OCI-LY7 (cell line): ENCODE measurements at regions not wholly inside any gene's neighbourhood (a gene's known extent, or its start where the extent isn't known, plus 50 kb on each side); places are given as distances from the start of the nearest gene placed in this dataset.

Experiments
- EZH2phosphoT487 ChIP-seq: fragments of 200-600 bp; sonication (generic); IDR thresholded peaks from 2 replicates; pipeline ENCODE4 v1.6.1; 2018; ENCODE audit warnings: low read depth, borderline replicate concordance, mild to moderate bottlenecking, mixed run types, antibody characterized with exemption, low read length, moderate library complexity, mixed read lengths
- TF ChIP-seq, protein P1 (sequence below): fragments of 200-600 bp; sonication (generic); conservative IDR thresholded peaks from 2 replicates; pipeline ENCODE4 v1.5.1; 2014; ENCODE audit warnings: mild to moderate bottlenecking, antibody characterized with exemption, low read length, moderate library complexity, mixed read lengths

DNA sequence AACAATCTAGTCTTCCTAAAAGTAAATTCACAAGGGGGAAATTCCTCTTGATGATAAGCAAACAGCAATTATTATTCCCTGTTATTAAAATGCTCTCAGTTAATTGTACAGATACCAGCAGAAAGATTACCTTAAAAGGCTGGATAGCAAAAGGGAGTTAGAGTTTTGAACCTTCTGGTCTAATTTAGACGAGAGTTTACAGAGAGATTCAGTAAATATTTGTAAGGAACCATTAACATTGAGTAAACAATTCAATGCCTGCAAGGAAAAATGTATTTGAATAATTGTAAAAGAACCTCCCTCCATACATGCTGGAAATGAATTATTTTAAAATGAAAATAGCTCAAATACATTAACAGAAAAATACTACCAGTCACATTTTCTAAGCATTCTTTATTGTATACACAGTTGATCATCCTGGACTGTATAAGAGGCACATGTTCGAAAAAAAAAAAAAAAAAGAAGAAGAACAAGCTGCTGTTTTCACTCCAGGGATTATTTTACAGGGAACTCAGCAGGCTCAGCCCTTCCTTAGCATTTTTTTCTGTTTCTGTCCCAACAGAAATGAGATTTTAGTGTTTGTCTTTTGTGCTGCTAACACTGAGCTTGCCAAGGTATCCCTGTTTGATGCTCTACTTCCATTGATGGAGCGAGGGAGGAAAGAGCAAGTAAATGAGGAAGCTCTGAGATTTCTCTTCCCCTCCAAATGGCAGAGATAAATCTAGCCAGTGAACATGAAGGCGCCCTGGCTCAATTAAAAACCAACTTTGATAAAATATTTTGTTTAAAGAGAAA lies 141.1 kb downstream of the ENC1 start:
- TF ChIP-seq, protein P1, sequence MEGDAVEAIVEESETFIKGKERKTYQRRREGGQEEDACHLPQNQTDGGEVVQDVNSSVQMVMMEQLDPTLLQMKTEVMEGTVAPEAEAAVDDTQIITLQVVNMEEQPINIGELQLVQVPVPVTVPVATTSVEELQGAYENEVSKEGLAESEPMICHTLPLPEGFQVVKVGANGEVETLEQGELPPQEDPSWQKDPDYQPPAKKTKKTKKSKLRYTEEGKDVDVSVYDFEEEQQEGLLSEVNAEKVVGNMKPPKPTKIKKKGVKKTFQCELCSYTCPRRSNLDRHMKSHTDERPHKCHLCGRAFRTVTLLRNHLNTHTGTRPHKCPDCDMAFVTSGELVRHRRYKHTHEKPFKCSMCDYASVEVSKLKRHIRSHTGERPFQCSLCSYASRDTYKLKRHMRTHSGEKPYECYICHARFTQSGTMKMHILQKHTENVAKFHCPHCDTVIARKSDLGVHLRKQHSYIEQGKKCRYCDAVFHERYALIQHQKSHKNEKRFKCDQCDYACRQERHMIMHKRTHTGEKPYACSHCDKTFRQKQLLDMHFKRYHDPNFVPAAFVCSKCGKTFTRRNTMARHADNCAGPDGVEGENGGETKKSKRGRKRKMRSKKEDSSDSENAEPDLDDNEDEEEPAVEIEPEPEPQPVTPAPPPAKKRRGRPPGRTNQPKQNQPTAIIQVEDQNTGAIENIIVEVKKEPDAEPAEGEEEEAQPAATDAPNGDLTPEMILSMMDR, result no peak
- no peak for TF ChIP-seq EZH2phosphoT487
